Hepatocyte (in vitro differentiated cells): ENCODE measurements at regions not wholly inside any gene's neighbourhood (a gene's known extent, or its start where the extent isn't known, plus 50 kb on each side); places are given as distances from the start of the nearest gene placed in this dataset.

Source experiments
- EZH2 ChIP-seq: fragments of 200-600 bp; sonication (generic); IDR thresholded peaks from 2 replicates; pipeline ENCODE4 v1.6.1; 2016; ENCODE audit warnings: antibody characterized with exemption, mild to moderate bottlenecking, borderline replicate concordance
- TF ChIP-seq, protein P1 (sequence below): fragments of 200-600 bp; sonication (generic); IDR thresholded peaks from 2 replicates; pipeline ENCODE4 v1.5.1; 2016; ENCODE audit warnings: antibody characterized with exemption, mild to moderate bottlenecking; ENCODE audit not compliant: poor library complexity

DNA sequence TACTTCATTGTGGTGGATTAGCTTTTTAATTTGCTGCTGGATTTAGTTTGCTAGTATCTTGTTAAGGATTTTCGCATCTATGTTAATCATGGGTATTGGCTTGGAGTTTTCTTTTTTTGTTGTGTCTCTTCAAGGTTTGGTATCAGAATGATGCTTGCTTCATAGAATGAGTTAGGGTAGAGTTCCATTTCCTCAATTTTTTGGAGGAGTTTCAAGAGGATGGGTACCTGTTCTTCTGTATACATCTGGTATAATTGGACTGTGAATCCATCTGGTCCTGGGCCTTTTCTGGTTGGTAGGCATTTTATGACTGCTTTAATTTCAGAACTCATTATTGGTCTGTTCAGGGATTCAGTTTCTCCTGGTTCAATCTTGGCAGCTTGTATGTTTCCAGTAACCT is 335.6 kb downstream of the EDEM1 start:
- TF ChIP-seq, protein P1, sequence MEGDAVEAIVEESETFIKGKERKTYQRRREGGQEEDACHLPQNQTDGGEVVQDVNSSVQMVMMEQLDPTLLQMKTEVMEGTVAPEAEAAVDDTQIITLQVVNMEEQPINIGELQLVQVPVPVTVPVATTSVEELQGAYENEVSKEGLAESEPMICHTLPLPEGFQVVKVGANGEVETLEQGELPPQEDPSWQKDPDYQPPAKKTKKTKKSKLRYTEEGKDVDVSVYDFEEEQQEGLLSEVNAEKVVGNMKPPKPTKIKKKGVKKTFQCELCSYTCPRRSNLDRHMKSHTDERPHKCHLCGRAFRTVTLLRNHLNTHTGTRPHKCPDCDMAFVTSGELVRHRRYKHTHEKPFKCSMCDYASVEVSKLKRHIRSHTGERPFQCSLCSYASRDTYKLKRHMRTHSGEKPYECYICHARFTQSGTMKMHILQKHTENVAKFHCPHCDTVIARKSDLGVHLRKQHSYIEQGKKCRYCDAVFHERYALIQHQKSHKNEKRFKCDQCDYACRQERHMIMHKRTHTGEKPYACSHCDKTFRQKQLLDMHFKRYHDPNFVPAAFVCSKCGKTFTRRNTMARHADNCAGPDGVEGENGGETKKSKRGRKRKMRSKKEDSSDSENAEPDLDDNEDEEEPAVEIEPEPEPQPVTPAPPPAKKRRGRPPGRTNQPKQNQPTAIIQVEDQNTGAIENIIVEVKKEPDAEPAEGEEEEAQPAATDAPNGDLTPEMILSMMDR, result no peak
- TF ChIP-seq EZH2, result no peak
